ENCODE measurements at regions not wholly inside any gene's neighbourhood (a gene's known extent, or its start where the extent isn't known, plus 50 kb on each side); places are given as distances from the start of the nearest gene placed in this dataset.

DNA sequence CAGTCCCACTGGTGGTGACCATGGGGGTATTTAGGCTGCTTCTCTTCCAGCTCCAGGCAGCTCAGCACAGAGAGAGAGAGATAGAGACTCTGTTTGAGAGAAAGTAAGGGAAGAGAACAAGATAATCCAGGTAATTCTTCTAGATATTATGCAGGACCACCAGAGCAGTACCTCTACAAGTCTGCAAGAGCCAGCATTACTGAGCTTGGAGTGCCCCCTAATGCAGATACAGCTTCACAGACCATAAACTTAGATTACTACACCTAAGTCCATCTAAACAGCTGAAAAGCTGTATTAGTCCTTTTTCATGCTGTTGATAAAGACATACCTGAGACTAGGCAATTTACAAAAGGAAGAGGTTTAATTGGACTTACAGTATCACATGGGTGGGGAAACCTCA is 570.3 kb downstream of the LRRIQ3 start:
- H3K27me3 ChIP-seq (replicated peaks; ENCODE audit: insufficient read depth, low read length), result no peaks in the 10 kb centered on the region
- H3K4me2 ChIP-seq (ENCODE audit: low read depth, low read length), result no peak overlapping the region
- no peaks in the 10 kb centered on the region for H3K4me1 ChIP-seq (ENCODE audit: low read length)
- no peak overlapping the region for H3K27ac ChIP-seq (ENCODE audit: low read length)
- no peaks in the 10 kb centered on the region for H3K9me3 ChIP-seq (replicated peaks; ENCODE audit: insufficient read depth, low read length)
- no peak overlapping the region for H3K4me3 ChIP-seq (ENCODE audit: low read length)
- no peak overlapping the region for H2AFZ ChIP-seq (ENCODE audit: low read length)
- no peaks in the 10 kb centered on the region for H4K20me1 ChIP-seq (ENCODE audit: insufficient read depth, low read length)
- TF ChIP-seq EZH2phosphoT487 (IDR thresholded peaks at IDR 0.05; ENCODE audit: low read length) (no peak), EZH2 (optimal IDR thresholded peaks at IDR 0.05; ENCODE audit: low read depth, low read length) (no peak)
- TF ChIP-seq, protein P1, sequence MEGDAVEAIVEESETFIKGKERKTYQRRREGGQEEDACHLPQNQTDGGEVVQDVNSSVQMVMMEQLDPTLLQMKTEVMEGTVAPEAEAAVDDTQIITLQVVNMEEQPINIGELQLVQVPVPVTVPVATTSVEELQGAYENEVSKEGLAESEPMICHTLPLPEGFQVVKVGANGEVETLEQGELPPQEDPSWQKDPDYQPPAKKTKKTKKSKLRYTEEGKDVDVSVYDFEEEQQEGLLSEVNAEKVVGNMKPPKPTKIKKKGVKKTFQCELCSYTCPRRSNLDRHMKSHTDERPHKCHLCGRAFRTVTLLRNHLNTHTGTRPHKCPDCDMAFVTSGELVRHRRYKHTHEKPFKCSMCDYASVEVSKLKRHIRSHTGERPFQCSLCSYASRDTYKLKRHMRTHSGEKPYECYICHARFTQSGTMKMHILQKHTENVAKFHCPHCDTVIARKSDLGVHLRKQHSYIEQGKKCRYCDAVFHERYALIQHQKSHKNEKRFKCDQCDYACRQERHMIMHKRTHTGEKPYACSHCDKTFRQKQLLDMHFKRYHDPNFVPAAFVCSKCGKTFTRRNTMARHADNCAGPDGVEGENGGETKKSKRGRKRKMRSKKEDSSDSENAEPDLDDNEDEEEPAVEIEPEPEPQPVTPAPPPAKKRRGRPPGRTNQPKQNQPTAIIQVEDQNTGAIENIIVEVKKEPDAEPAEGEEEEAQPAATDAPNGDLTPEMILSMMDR (IDR thresholded peaks at IDR 0.05; ENCODE audit: low read length), result no peak
- H3K79me2 ChIP-seq (ENCODE audit: low read length), result no peaks in the 10 kb centered on the region
- no peak for DNase-seq
- no peak overlapping the region for H3K9ac ChIP-seq (ENCODE audit: low read length)
- H3F3A ChIP-seq (ENCODE audit: insufficient read depth, low read length), result no peaks in the 10 kb centered on the region
- no peaks in the 10 kb centered on the region for H3K9me2 ChIP-seq (replicated peaks; ENCODE audit: insufficient read depth, low read length)
- H3K36me3 ChIP-seq (replicated peaks; ENCODE audit: insufficient read depth, low read length), result no peaks in the 10 kb centered on the region

- Histone ChIP-seq H4K20me1 (ENCODE audit: insufficient read depth, low read length) (no peaks in the 10 kb centered on the region), H3K36me3 (replicated peaks; ENCODE audit: insufficient read depth, low read length) (no peaks in the 10 kb centered on the region), H3K9me3 (replicated peaks; ENCODE audit: insufficient read depth, low read length) (no peaks in the 10 kb centered on the region), H3K4me1 (ENCODE audit: low read length) (no peaks in the 10 kb centered on the region), H3F3A (ENCODE audit: insufficient read depth, low read length) (no peaks in the 10 kb centered on the region), H3K79me2 (ENCODE audit: low read length) (no peaks in the 10 kb centered on the region), H3K9ac (ENCODE audit: low read length) (no peak overlapping the region), H3K4me3 (ENCODE audit: low read length) (no peak overlapping the region), H3K4me2 (ENCODE audit: low read depth, low read length) (no peak overlapping the region), H2AFZ (ENCODE audit: low read length) (no peak overlapping the region), H3K9me2 (replicated peaks; ENCODE audit: insufficient read depth, low read length) (no peaks in the 10 kb centered on the region), H3K27me3 (replicated peaks; ENCODE audit: insufficient read depth, low read length) (no peaks in the 10 kb centered on the region), H3K27ac (ENCODE audit: low read length) (no peak overlapping the region)
- TF ChIP-seq, protein P1 (IDR thresholded peaks at IDR 0.05; ENCODE audit: low read length), result no peak
- TF ChIP-seq EZH2phosphoT487 (IDR thresholded peaks at IDR 0.05; ENCODE audit: low read length), result no peak
- no peak for TF ChIP-seq EZH2 (optimal IDR thresholded peaks at IDR 0.05; ENCODE audit: low read depth, low read length)
- DNase-seq, result no peak
Measured at GRCh38 chr1:73626326-73626725, 571.6 kb downstream of the LRRIQ3 start.

DNA sequence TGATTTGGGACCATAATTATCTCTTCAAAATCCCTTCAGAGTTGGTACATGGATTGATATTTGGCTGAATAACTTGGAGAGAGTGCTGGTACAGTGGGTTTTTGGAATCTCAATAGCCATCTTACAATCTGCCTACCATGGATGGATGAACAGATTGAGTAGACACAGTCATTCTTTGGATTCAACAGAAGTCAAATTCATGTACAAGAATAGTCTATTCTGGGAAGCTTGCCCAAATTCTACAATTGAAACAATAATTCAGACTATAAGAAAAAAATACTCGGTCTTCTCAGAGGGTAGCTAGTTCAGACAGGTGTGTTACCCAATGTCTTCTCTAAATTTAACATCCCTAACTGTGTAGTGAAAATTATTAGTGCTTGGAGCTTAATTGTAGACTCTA is 574.0 kb downstream of the LRRIQ3 start:
- Histone ChIP-seq H3F3A (ENCODE audit: insufficient read depth, low read length) (no peaks in the 10 kb centered on the region), H2AFZ (ENCODE audit: low read length) (no peak overlapping the region), H3K9me3 (replicated peaks; ENCODE audit: insufficient read depth, low read length) (no peaks in the 10 kb centered on the region), H3K4me2 (ENCODE audit: low read depth, low read length) (no peak overlapping the region), H3K27ac (ENCODE audit: low read length) (no peak overlapping the region), H3K9me2 (replicated peaks; ENCODE audit: insufficient read depth, low read length) (no peaks in the 10 kb centered on the region), H3K4me1 (ENCODE audit: low read length) (no peaks in the 10 kb centered on the region), H3K36me3 (replicated peaks; ENCODE audit: insufficient read depth, low read length) (no peaks in the 10 kb centered on the region), H3K27me3 (replicated peaks; ENCODE audit: insufficient read depth, low read length) (no peaks in the 10 kb centered on the region), H4K20me1 (ENCODE audit: insufficient read depth, low read length) (no peaks in the 10 kb centered on the region), H3K4me3 (ENCODE audit: low read length) (no peak overlapping the region), H3K79me2 (ENCODE audit: low read length) (no peaks in the 10 kb centered on the region), H3K9ac (ENCODE audit: low read length) (no peak overlapping the region)
- TF ChIP-seq, protein P1 (IDR thresholded peaks at IDR 0.05; ENCODE audit: low read length), result no peak
- no peak for TF ChIP-seq EZH2 (optimal IDR thresholded peaks at IDR 0.05; ENCODE audit: low read depth, low read length)
- no peak for DNase-seq
